ENCODE measurements at regions not wholly inside any gene's neighbourhood (a gene's known extent, or its start where the extent isn't known, plus 50 kb on each side); places are given as distances from the start of the nearest gene placed in this dataset.

- DNase-seq, result no peak
Measured at GRCh38 chr11:112471731-112472130, 211.1 kb upstream of the PLET1 start.

GRCh38 chr11:112477152-112477551 is 216.5 kb upstream of the PLET1 start:
- DNase-seq, result no peak

- DNase-seq, result no peak
Measured at GRCh38 chr11:112477581-112478317, 217.1 kb upstream of the PLET1 start.

DNA sequence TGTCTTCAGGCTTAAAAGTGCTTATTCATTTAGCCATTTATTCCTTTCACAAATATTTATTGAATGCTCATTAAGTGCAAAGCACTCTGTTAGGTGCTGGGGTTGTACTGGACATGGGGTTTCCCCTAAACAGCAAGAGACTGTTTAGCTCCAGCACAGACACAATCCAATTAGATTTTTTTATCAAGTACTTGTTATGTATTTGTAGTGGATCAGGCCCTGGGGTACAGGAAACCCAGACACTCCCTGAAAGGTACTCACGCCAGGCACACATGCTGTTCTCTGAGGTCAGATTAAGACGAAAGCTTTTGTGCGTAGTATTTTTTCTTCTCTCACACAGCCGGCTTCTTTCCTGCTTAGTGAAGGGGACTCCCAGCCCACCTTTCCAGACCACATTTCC is 218.1 kb upstream of the PLET1 start:
- no peak for DNase-seq

- DNase-seq, result no peak
Measured at GRCh38 chr11:112481431-112481830, 220.8 kb upstream of the PLET1 start.

- no peak for DNase-seq
Measured at GRCh38 chr11:112481893-112482292, 221.2 kb upstream of the PLET1 start.

DNA sequence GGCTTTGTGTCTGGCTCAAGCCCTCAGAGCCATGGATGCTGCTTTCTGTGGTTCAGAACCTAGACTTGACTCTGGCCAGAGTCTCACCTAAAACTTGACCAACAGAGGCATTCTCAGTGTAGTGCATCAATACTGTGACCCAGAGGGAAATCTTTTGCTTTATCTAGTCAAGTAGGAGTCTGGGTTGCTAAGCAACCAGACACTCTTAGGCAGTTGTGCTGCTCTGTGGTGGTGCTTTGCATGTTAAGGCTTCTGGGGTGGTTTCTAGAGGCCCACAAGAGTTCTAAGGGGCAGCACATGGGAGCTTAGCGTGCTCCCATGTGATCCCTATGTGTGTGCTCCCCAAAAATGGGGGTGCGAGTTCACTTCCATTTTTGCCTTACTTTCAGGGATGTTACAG is 224.6 kb upstream of the PLET1 start:
- no peak for DNase-seq

DNA sequence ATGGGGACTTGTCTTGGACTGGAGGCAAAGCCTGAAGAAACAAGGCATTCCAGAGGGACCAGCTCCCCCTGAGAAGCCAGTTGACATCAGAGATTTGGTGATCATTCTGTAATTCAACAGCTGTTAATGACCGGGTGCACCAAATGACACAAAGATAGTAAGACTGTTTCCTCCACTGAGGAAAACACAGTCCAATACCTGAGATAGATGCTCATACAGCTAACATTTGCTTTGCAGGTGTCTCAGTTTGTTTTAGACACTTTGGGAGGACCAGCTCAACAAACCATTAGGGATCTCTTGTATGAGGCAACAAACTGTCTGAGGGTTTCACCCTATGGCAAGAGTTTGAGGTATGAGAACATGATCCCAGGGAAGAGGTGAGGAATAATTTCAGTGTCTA is 237.2 kb upstream of the PLET1 start:
- no peak for DNase-seq

GRCh38 chr11:112498701-112499100 is 238.0 kb upstream of the PLET1 start:
- DNase-seq, result no peak

GRCh38 chr11:112499153-112499880 is 238.7 kb upstream of the PLET1 start:
- DNase-seq, result no peak

DNA sequence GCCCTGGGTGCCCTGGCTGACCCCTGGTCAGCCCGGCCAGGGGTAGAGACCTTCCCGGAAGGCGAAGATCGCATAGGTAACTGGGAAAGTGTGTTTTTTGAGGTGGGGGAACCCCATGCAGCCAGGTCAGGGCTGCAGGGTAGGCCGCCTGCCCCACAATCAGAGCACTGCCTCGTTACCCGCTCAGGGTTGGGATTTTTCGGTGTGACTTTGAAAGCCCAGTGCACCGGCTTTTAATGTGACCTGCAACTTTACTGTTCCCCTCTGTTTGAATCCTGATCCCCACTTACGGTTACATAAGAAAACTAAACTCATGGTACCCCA is 239.2 kb upstream of the PLET1 start:
- DNase-seq, result no peak

DNA sequence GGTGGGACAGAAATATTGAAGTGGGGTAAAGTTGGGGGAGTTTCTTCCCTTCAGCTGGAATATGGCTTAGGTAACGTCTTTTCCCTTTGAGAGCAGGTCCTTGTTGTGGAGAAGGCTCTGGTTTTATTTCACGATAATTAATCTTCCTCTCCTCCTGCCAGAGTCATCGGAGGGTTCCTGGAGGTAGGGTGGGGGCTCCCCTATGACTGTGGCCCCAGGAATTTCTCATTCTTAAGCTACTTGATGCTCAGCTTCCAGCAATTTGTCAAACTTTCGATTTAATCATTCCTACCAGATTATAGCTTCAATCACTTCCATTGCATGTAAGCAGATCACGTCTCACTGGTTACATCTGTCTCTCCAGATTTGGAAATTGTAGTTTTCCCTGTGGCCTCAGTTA is 242.8 kb upstream of the PLET1 start:
- no peak for DNase-seq

GRCh38 chr11:112504056-112504455 is 243.4 kb upstream of the PLET1 start:
- DNase-seq, result no peak

GRCh38 chr11:112506852-112507251 is 246.2 kb upstream of the PLET1 start:
- no peak for DNase-seq

- no peak for DNase-seq
Measured at GRCh38 chr11:112507281-112507680, 246.6 kb upstream of the PLET1 start.

DNA sequence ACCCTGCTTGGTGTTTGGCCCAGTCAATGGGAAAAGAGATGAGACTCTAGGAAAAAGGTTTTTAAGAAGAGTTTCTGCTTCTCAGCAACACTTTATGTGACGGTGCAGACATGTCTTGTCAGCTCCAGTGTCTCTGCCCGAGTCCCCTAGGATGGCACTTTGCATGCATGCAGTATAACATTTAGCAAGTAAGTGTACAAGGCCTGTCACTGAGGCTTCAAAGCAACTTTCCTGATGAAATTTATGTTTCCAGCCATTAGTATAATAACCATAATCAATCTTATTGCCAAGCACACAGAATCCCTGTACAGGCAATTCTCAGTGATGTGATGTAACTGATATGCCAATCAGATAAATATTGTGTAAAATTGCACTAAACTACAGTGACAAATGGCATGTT is 248.1 kb upstream of the PLET1 start:
- no peak for DNase-seq

DNA sequence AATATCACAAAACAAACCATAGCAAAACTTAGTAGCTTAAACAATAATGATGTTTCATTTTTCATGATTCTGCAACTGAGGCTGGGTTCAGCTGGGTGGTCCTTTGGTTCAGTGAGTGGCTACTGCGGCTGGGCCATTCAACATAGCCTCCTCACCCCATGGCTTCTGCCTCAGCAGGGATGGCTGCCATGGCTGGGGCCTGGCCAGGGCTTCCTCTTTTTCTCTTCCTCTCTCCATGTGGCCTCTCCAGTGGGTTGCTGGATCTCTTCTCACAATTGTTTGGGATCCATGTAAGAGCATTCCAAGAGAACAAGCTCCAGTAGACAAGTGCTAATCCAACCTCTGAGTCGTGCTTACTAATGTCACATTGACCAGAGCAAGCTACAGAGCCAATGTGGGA is 248.6 kb upstream of the PLET1 start:
- no peak for DNase-seq

- no peak for DNase-seq
Measured at GRCh38 chr11:112511271-112511670, 250.6 kb upstream of the PLET1 start.

DNA sequence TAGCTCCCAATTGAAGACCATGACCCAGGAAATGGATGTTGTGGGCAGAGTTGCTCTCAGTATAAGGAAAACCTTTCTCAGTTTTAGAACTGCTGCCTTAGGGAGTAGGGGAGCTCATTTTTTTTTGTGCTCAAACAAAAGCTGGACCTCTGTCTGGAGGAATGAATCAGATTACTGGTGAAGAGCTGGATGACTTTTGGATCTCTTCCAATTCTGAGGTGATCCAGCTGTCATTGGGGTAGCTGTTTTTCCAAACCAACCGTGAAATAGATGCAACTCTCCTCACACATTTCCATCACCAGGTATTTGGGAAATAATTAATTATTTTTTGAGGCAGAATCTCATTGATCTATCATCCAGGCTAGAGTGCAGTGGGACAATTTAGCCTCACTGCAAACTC is 251.3 kb upstream of the PLET1 start:
- no peak for DNase-seq

DNA sequence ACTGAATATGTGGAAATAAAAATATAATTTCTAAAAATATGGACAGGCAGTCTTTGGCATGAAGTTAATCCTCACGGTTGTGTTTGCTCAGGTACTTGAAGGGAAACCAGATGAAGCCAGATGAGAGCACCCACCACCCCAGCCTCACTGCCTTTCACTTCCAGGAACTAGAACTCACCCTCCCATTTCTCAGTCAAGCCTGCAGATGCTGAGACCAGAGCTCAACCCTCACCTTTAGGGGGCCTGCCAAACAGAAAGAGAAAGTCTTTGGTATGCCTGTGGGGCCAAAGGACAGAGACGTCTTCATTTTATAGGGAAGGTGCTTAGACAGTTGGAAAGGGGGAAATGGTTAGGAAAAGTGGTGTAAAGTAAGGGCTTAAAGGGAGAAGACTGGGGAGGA is 252.8 kb upstream of the PLET1 start:
- no peak for DNase-seq

GRCh38 chr11:112514011-112514740 is 253.5 kb upstream of the PLET1 start:
- DNase-seq, result peak; percentile 28

GRCh38 chr11:112516261-112516660 is 255.6 kb upstream of the PLET1 start:
- DNase-seq, result no peak

GRCh38 chr11:112516755-112517154 is 256.1 kb upstream of the PLET1 start:
- no peak for DNase-seq

GRCh38 chr11:112518371-112518770 is 257.7 kb upstream of the PLET1 start:
- DNase-seq, result no peak
